ENCODE measurements at regions not wholly inside any gene's neighbourhood (a gene's known extent, or its start where the extent isn't known, plus 50 kb on each side); places are given as distances from the start of the nearest gene placed in this dataset.

GRCh38 chr5:17788351-17788750, 154.1 kb downstream of the TAF11L14 start:
- Mint-ChIP-seq H3K4me3 (no peak overlapping the region), H3K27ac (no peak overlapping the region), H3K27me3 (ENCODE audit: insufficient read depth, low read depth, poor library complexity) (no peaks in the 10 kb centered on the region), H3K36me3 (ENCODE audit: low read depth) (no peaks in the 10 kb centered on the region), H3K4me1 (peaks cover 6% of the 10 kb centered on the region; the same call in 2 of the 3 replicates), H3K9me3 (peaks cover 3% of the 10 kb centered on the region; the same call in 1 of the 3 replicates)
- Histone ChIP-seq H2AFZ (no peak overlapping the region), H3K79me2 (replicated peaks; ENCODE audit: insufficient read depth) (no peaks in the 10 kb centered on the region), H3F3A (replicated peaks; ENCODE audit: low read depth) (no peaks in the 10 kb centered on the region), H4K20me1 (replicated peaks; ENCODE audit: insufficient read depth) (no peaks in the 10 kb centered on the region), H3K36me3 (ENCODE audit: insufficient read depth) (no peaks in the 10 kb centered on the region), H3K27ac (ENCODE audit: low read depth) (no peak overlapping the region), H3K4me1 (ENCODE audit: insufficient read depth) (no peaks in the 10 kb centered on the region), H3K4me3 (no peak overlapping the region), H3K27me3 (ENCODE audit: insufficient read depth) (no peaks in the 10 kb centered on the region), H3K4me2 (no peak overlapping the region), H3K9me2 (ENCODE audit: insufficient read depth) (0 out of 2 replicates have a peak, but pooled peaks cover 3% of the 10 kb centered on the region)
- TF ChIP-seq ZNF462 (CRISPR knock-in tag; IDR thresholded peaks at IDR 0.05) (no peak), JUNB (IDR thresholded peaks at IDR 0.05; ENCODE audit: unreplicated experiment) (no peak), EZH2 (IDR thresholded peaks at IDR 0.05; ENCODE audit: low read depth, unreplicated experiment) (no peak), CREB1 (CRISPR knock-in tag; IDR thresholded peaks at IDR 0.05; ENCODE audit: low read depth) (no peak), ETS1 (IDR thresholded peaks at IDR 0.05) (no peak)
- ATAC-seq, result no peak
- DNase-seq (ENCODE audit: low spot score), result no peak

DNA sequence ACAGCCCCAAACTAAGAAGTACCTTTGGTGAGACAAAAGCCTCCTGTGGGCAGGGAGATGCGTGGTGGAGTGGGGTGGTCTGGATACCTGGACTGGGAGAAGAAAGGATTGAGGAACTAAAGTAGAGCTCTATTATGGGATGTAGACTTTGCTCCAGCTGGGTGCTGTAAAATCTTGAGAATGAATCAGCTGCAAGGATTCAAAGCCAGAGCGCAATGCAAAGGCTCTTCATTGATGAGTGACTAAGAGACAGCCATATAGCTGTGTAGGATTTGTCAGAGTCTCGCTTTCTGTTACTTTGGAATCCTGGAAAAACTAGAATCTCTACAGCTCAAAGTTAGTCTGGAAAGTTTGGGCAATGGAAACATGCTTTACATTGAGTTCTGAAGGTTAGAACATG, 159.9 kb downstream of the TAF11L14 start:
- Histone ChIP-seq H3K4me1 (ENCODE audit: insufficient read depth) (no peaks in the 10 kb centered on the region), H3K4me2 (no peak overlapping the region), H3K36me3 (ENCODE audit: insufficient read depth) (no peaks in the 10 kb centered on the region), H3K9me2 (ENCODE audit: insufficient read depth) (0 out of 2 replicates have a peak, but pooled peaks cover 3% of the 10 kb centered on the region), H3K79me2 (replicated peaks; ENCODE audit: insufficient read depth) (no peaks in the 10 kb centered on the region), H3K4me3 (no peak overlapping the region), H3K27me3 (ENCODE audit: insufficient read depth) (no peaks in the 10 kb centered on the region), H3F3A (replicated peaks; ENCODE audit: low read depth) (no peaks in the 10 kb centered on the region), H4K20me1 (replicated peaks; ENCODE audit: insufficient read depth) (no peaks in the 10 kb centered on the region), H3K27ac (ENCODE audit: low read depth) (no peak overlapping the region), H2AFZ (no peak overlapping the region)
- no peaks in the 10 kb centered on the region for H3K9me3 Mint-ChIP-seq
- peaks cover 2% of the 10 kb centered on the region for H3K27me3 Mint-ChIP-seq (ENCODE audit: insufficient read depth, low read depth, poor library complexity)
- H3K4me1 Mint-ChIP-seq, result peaks cover 3% of the 10 kb centered on the region; the same call in 1 of the 3 replicates
- H3K27ac Mint-ChIP-seq, result no peak overlapping the region
- ATAC-seq (no peak), DNase-seq (ENCODE audit: low spot score) (no peak)
- H3K36me3 Mint-ChIP-seq (ENCODE audit: low read depth), result no peaks in the 10 kb centered on the region
- no peak overlapping the region for H3K4me3 Mint-ChIP-seq
- no peak for TF ChIP-seq EZH2 (IDR thresholded peaks at IDR 0.05; ENCODE audit: low read depth, unreplicated experiment)
- no peak for TF ChIP-seq JUNB (IDR thresholded peaks at IDR 0.05; ENCODE audit: unreplicated experiment)
- TF ChIP-seq ZNF462 (CRISPR knock-in tag; IDR thresholded peaks at IDR 0.05), result no peak
